Thymus (tissue), 11 donors: ENCODE measurements at regions not wholly inside any gene's neighbourhood (a gene's known extent, or its start where the extent isn't known, plus 50 kb on each side); places are given as distances from the start of the nearest gene placed in this dataset.
"Not testable (repeated sequence)": the region's sequence is repeated elsewhere in the genome, so short reads cannot be mapped to it uniquely, and the experiment has no call there.

Source experiments
- DNase-seq, 9 donors: peaks; one replicate each; pipeline ENCODE4 v3.0.0-alpha.2; 2013; ENCODE audit warnings: low spot score in 9 of 9, low read depth in 6 of 9, missing footprints in 1 of 9
- H3K27ac ChIP-seq, 2 donors: one replicate each; pipeline ENCODE4 v1.5.1; 2013; ENCODE audit warnings: control low read depth in 1 of 2, low read depth in 1 of 2, low read length in 1 of 2, mild to moderate bottlenecking in 1 of 2, moderate library complexity in 1 of 2
- H3K27me3 ChIP-seq, 2 donors: one replicate each; pipeline ENCODE4 v1.5.1; 2013; ENCODE audit warnings: low read length in 1 of 2; ENCODE audit not compliant: control insufficient read depth in 2 of 2, insufficient read depth in 1 of 2
- H3K36me3 ChIP-seq, 2 donors: one replicate each; pipeline ENCODE4 v1.5.1; 2013; ENCODE audit warnings: low read length in 1 of 2, mild to moderate bottlenecking in 1 of 2, moderate library complexity in 1 of 2; ENCODE audit not compliant: control insufficient read depth in 2 of 2, insufficient read depth in 2 of 2
- H3K4me1 ChIP-seq, 2 donors: one replicate each; pipeline ENCODE4 v1.5.1; 2013; ENCODE audit warnings: low read length in 2 of 2; ENCODE audit not compliant: control insufficient read depth in 2 of 2, insufficient read depth in 2 of 2
- H3K4me3 ChIP-seq, 2 donors: one replicate each; pipeline ENCODE4 v1.5.1; 2013; ENCODE audit warnings: low read length in 2 of 2, control low read depth in 1 of 2, mild to moderate bottlenecking in 1 of 2
- H3K9me3 ChIP-seq, 2 donors: one replicate each; pipeline ENCODE4 v1.5.1; 2013; ENCODE audit warnings: low read length in 1 of 2, mild to moderate bottlenecking in 1 of 2; ENCODE audit not compliant: control insufficient read depth in 2 of 2, insufficient read depth in 1 of 2
- WGBS: extraction: QIAGEN DNeasy Blood & Tissue Kit; methylation state at CpG from one replicate; pipeline ENCODE4 v1.1.7; 2013; 5-methylcytosine and 5-hydroxymethylcytosine counted together
- donor health status: healthy.

DNA sequence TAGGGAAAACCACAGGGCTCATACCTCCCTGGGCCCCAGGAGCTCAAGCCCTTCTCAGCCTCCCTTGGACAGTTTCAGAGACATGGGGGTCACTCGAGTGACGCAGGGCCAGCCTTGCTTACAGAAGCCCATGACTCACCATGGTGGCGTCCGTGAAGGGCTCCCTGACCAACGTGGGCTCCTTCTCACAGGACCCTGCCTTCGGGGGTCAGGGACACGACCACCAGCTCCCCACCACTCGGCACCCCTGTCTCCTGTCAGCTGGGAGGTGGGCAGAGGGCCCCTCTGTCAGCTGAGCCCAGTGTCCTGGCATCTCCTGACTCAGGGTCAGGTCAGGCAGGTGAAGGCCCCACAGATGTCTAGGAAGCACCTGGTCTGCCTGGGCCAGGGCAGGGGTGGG is 126.3 kb upstream of the ANO1 start:
- Histone ChIP-seq H3K4me1 (no peaks in the 10 kb centered on the region), H3K27me3 (no peaks in the 10 kb centered on the region), H3K27ac (no peak overlapping the region), H3K9me3 (peaks cover 2 to 4% of the 10 kb centered on the region in 2 donors), H3K36me3 (no peaks in the 10 kb centered on the region), H3K4me3 (no peak overlapping the region)
- 93% methylated on average over 8 of the region's 8 CpGs for WGBS
- DNase-seq, result no peak

GRCh38 chr11:69952229-69952975 is 125.7 kb upstream of the ANO1 start:
- DNase-seq, H3K27ac ChIP-seq, H3K9me3 ChIP-seq, H3K4me3 ChIP-seq, H3K27me3 ChIP-seq, H3K4me1 ChIP-seq, H3K36me3 ChIP-seq: not testable (repeated sequence)
- WGBS, result 94% methylated on average over 18 of the region's 18 CpGs

DNA sequence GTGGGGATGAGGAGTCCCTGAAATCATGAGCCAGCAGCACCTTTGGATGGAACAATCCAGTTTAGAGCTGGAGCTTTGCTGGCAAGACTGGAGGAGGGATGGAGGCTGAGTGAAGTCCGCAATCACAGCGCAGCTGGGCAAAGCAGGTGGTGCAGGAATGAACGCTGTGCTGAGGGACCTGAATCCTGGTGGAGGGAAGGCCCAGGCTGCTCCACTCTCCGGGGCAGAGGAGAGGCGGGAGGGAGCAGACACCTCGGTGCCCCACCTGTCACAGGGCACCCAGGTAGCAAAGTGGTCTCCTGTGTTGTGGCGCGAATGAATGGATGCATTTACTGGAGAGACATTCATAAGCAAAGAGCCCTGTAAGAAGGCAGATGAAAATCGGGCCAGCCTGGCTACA is 124.8 kb upstream of the ANO1 start:
- DNase-seq, result no peak
- Histone ChIP-seq H3K27ac (no peak overlapping the region), H3K36me3 (no peaks in the 10 kb centered on the region), H3K4me3 (no peak overlapping the region), H3K4me1 (no peaks in the 10 kb centered on the region), H3K27me3 (no peaks in the 10 kb centered on the region), H3K9me3 (peaks cover 2 to 4% of the 10 kb centered on the region in 2 donors)
- WGBS, result 81% methylated on average over 9 of the region's 9 CpGs

DNA sequence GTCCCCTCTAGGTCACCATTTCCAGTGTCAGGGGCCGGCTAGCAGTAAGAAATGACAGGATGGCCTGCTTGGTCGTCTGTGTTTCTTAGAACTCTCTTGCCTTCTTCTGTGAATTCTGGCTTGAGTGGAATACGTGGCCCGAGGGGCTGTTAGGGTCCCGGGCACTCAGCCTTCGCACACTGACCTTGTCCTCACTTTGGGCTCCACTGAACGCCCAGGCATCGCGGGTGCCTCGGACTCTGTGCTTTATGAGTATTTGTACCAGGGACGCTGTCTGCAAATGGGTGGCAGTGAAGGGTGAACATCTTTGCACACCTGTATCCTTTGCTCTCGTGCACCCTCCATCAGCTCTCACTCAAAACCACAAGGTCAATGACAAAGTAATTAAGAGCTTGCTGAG is 123.4 kb upstream of the ANO1 start:
- Histone ChIP-seq H3K9me3 (peaks cover 2 to 4% of the 10 kb centered on the region in 2 donors), H3K27ac (no peak overlapping the region), H3K27me3 (no peaks in the 10 kb centered on the region), H3K4me3 (no peak overlapping the region), H3K4me1 (no peaks in the 10 kb centered on the region), H3K36me3 (no peaks in the 10 kb centered on the region)
- WGBS, result 89% methylated on average over 12 of the region's 12 CpGs
- no peak for DNase-seq

- H3K4me1 ChIP-seq, result no peaks in the 10 kb centered on the region
- H3K27ac ChIP-seq, result no peak overlapping the region
- 95% methylated on average over 8 of the region's 8 CpGs for WGBS
- DNase-seq, result no peak
- no peak overlapping the region for H3K4me3 ChIP-seq
- H3K36me3 ChIP-seq, result no peaks in the 10 kb centered on the region
- H3K9me3 ChIP-seq, result no peaks in the 10 kb centered on the region
- H3K27me3 ChIP-seq, result no peaks in the 10 kb centered on the region
Observed at GRCh38 chr11:69956669-69957190, 121.4 kb upstream of the ANO1 start.

- no peak overlapping the region for H3K27ac ChIP-seq
- H3K27me3 ChIP-seq, result no peaks in the 10 kb centered on the region
- DNase-seq, result no peak
- no peaks in the 10 kb centered on the region for H3K9me3 ChIP-seq
- no peaks in the 10 kb centered on the region for H3K4me1 ChIP-seq
- 92% methylated on average over 7 of the region's 7 CpGs for WGBS
- no peaks in the 10 kb centered on the region for H3K36me3 ChIP-seq
- no peak overlapping the region for H3K4me3 ChIP-seq
Observed at GRCh38 chr11:69957849-69958248, 120.3 kb upstream of the ANO1 start.

DNA sequence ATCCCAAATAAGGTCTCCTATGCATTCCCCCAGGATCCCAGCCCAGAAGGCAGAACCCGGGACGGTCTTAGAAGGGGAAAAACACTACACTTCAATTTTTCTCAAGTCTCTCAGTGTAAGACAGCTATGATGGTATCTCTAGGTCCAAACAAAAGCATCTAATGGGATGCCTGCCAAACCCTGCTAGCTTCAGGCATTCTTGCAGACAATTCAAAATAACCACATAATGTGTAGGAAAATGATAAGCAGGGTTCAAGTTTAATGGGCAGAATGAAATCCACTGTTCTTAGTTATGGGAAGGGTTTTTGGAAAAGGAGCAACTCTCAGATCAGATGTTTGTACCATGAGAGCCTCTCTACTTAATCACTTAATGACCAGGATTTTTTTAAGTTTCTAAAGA is 119.8 kb upstream of the ANO1 start:
- Histone ChIP-seq H3K4me3 (no peak overlapping the region), H3K27me3 (no peaks in the 10 kb centered on the region), H3K4me1 (no peaks in the 10 kb centered on the region), H3K27ac (no peak overlapping the region), H3K36me3 (no peaks in the 10 kb centered on the region), H3K9me3 (no peaks in the 10 kb centered on the region)
- WGBS, result 78% methylated on average over 2 of the region's 2 CpGs
- DNase-seq, result no peak

DNA sequence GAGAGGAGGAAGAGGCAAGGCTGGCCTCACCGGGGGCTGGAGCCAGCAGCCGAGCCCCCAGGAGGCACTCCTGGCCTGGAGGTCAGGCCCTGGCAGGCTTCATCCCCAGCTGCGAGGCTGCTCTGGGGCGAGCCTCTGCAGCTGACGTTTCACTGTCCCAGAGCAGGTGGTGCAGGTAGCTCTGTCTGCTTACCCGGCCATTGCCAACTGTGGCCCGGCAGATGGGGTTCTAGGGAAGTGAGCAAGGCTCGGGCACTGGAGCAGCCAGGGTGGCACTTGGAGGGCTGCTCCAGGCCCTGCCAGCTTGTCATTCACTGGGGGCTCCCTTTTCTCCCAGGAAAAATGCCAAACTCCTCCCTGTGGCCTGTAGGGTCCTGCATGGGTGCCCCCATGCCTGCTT is 118.7 kb upstream of the ANO1 start:
- 94% methylated on average over 8 of the region's 8 CpGs for WGBS
- Histone ChIP-seq H3K9me3 (no peaks in the 10 kb centered on the region), H3K27ac (no peak overlapping the region), H3K4me3 (no peak overlapping the region), H3K27me3 (no peaks in the 10 kb centered on the region), H3K4me1 (no peaks in the 10 kb centered on the region), H3K36me3 (no peaks in the 10 kb centered on the region)
- DNase-seq, result no peak

- 92% methylated on average over 11 of the region's 11 CpGs for WGBS
- Histone ChIP-seq H3K36me3 (no peaks in the 10 kb centered on the region), H3K4me1 (no peaks in the 10 kb centered on the region), H3K27me3 (no peaks in the 10 kb centered on the region), H3K9me3 (no peaks in the 10 kb centered on the region), H3K27ac (no peak overlapping the region), H3K4me3 (no peak overlapping the region)
- DNase-seq, result no peak
Observed at GRCh38 chr11:69961738-69962137, 116.4 kb upstream of the ANO1 start.
